ENCODE measurements at regions not wholly inside any gene's neighbourhood (a gene's known extent, or its start where the extent isn't known, plus 50 kb on each side); places are given as distances from the start of the nearest gene placed in this dataset.

GRCh38 chr5:38039826-38040225 is 200.0 kb upstream of the GDNF start:
- H3K4me3 ChIP-seq (ENCODE audit: low read length): no peak overlapping the region
- no peak for TF ChIP-seq CTCF (conservative IDR thresholded peaks at IDR 0.05)
- no peak for DNase-seq
- Mint-ChIP-seq H3K9me3 (no peaks in the 10 kb centered on the region), H3K4me3 (no peak overlapping the region), H3K27ac (no peak overlapping the region), H3K27me3 (ENCODE audit: insufficient read depth) (peaks cover 10% of the 10 kb centered on the region), H3K36me3 (ENCODE audit: low read depth) (no peaks in the 10 kb centered on the region), H3K4me1 (no peaks in the 10 kb centered on the region)
- 96 to 100% methylated on average over 3 of the region's 3 CpGs for WGBS, 2 experiments (ENCODE audit: insufficient coverage in 1 of 2, insufficient read length in 1 of 2)
- H3K36me3 ChIP-seq (ENCODE audit: control insufficient read depth, insufficient read depth, low read length): no peaks in the 10 kb centered on the region
- H3K9ac ChIP-seq (ENCODE audit: extremely low read depth, low read length, poor library complexity, severe bottlenecking): no peak overlapping the region
- H3K27ac ChIP-seq (ENCODE audit: low read depth, low read length): no peak overlapping the region
- no peaks in the 10 kb centered on the region for H3K9me3 ChIP-seq (ENCODE audit: control insufficient read depth, low read length)
- peaks cover 7% of the 10 kb centered on the region for H3K27me3 ChIP-seq (ENCODE audit: control insufficient read depth, insufficient read depth, low read length, poor library complexity, severe bottlenecking)
- no peaks in the 10 kb centered on the region for H3K4me1 ChIP-seq (ENCODE audit: control insufficient read depth, insufficient read depth, low read length)

GRCh38 chr5:38039091-38039490 is 199.2 kb upstream of the GDNF start:
- Histone ChIP-seq H3K4me3 (ENCODE audit: low read length) (no peak overlapping the region), H3K9ac (ENCODE audit: extremely low read depth, low read length, poor library complexity, severe bottlenecking) (no peak overlapping the region), H3K27me3 (ENCODE audit: control insufficient read depth, insufficient read depth, low read length, poor library complexity, severe bottlenecking) (peaks cover 7% of the 10 kb centered on the region), H3K36me3 (ENCODE audit: control insufficient read depth, insufficient read depth, low read length) (no peaks in the 10 kb centered on the region), H3K9me3 (ENCODE audit: control insufficient read depth, low read length) (no peaks in the 10 kb centered on the region), H3K4me1 (ENCODE audit: control insufficient read depth, insufficient read depth, low read length) (no peaks in the 10 kb centered on the region), H3K27ac (ENCODE audit: low read depth, low read length) (no peak overlapping the region)
- DNase-seq: no peak
- no peaks in the 10 kb centered on the region for H3K36me3 Mint-ChIP-seq (ENCODE audit: low read depth)
- no peak overlapping the region for H3K4me3 Mint-ChIP-seq
- H3K27ac Mint-ChIP-seq: no peak overlapping the region
- peaks cover 10% of the 10 kb centered on the region for H3K27me3 Mint-ChIP-seq (ENCODE audit: insufficient read depth)
- H3K4me1 Mint-ChIP-seq: no peaks in the 10 kb centered on the region
- H3K9me3 Mint-ChIP-seq: no peaks in the 10 kb centered on the region
- TF ChIP-seq CTCF (conservative IDR thresholded peaks at IDR 0.05): no peak
- WGBS, 2 experiments (ENCODE audit: insufficient coverage in 1 of 2, insufficient read length in 1 of 2): 78 to 100% methylated on average over 1 to 2 of the region's 2 CpGs

GRCh38 chr5:38036765-38037164 is 196.9 kb upstream of the GDNF start:
- H3K4me3 Mint-ChIP-seq: no peak overlapping the region
- no peak overlapping the region for H3K4me3 ChIP-seq (ENCODE audit: low read length)
- no peaks in the 10 kb centered on the region for H3K4me1 ChIP-seq (ENCODE audit: control insufficient read depth, insufficient read depth, low read length)
- 93 to 100% methylated on average over 1 to 3 of the region's 4 CpGs for WGBS, 2 experiments (ENCODE audit: insufficient coverage in 1 of 2, insufficient read length in 1 of 2)
- H3K9me3 Mint-ChIP-seq: no peaks in the 10 kb centered on the region
- no peaks in the 10 kb centered on the region for H3K4me1 Mint-ChIP-seq
- H3K27me3 Mint-ChIP-seq (ENCODE audit: insufficient read depth): peaks cover 7% of the 10 kb centered on the region
- peaks cover 7% of the 10 kb centered on the region for H3K27me3 ChIP-seq (ENCODE audit: control insufficient read depth, insufficient read depth, low read length, poor library complexity, severe bottlenecking)
- DNase-seq: no peak
- H3K36me3 ChIP-seq (ENCODE audit: control insufficient read depth, insufficient read depth, low read length): no peaks in the 10 kb centered on the region
- no peak for TF ChIP-seq CTCF (conservative IDR thresholded peaks at IDR 0.05)
- no peaks in the 10 kb centered on the region for H3K9me3 ChIP-seq (ENCODE audit: control insufficient read depth, low read length)
- no peak overlapping the region for H3K27ac Mint-ChIP-seq
- no peak overlapping the region for H3K27ac ChIP-seq (ENCODE audit: low read depth, low read length)
- no peak overlapping the region for H3K9ac ChIP-seq (ENCODE audit: extremely low read depth, low read length, poor library complexity, severe bottlenecking)
- no peaks in the 10 kb centered on the region for H3K36me3 Mint-ChIP-seq (ENCODE audit: low read depth)
